Osteocyte (in vitro differentiated cells): ENCODE measurements at regions not wholly inside any gene's neighbourhood (a gene's known extent, or its start where the extent isn't known, plus 50 kb on each side); places are given as distances from the start of the nearest gene placed in this dataset.

ENCODE experiments used
- DNase-seq: peaks from one replicate; pipeline ENCODE4 v3.0.0; 2021; ENCODE audit warnings: mixed read lengths; ENCODE audit not compliant: unreplicated experiment; ENCODE audit errors: extremely low spot score
- H3K27ac Mint-ChIP-seq: one replicate; pipeline ENCODE4 v1.8.0; 2021; ENCODE audit warnings: mild to moderate bottlenecking, mixed read lengths; ENCODE audit not compliant: unreplicated experiment
- H3K27me3 Mint-ChIP-seq: one replicate; pipeline ENCODE4 v1.8.0; 2021; ENCODE audit warnings: mixed read lengths; ENCODE audit not compliant: unreplicated experiment
- H3K36me3 Mint-ChIP-seq: one replicate; pipeline ENCODE4 v1.8.0; 2021; ENCODE audit warnings: mixed read lengths; ENCODE audit not compliant: unreplicated experiment
- H3K4me1 Mint-ChIP-seq: one replicate; pipeline ENCODE4 v1.8.0; 2021; ENCODE audit warnings: mixed read lengths; ENCODE audit not compliant: unreplicated experiment
- H3K4me3 Mint-ChIP-seq: one replicate; pipeline ENCODE4 v1.8.0; 2021; ENCODE audit warnings: mild to moderate bottlenecking, moderate library complexity, mixed read lengths; ENCODE audit not compliant: unreplicated experiment
- H3K9me3 Mint-ChIP-seq: one replicate; pipeline ENCODE4 v1.8.0; 2021; ENCODE audit warnings: mixed read lengths; ENCODE audit not compliant: unreplicated experiment
- TF ChIP-seq, protein P1 (sequence below): fragments of 200-600 bp; sonication (generic); IDR thresholded peaks from 2 replicates; pipeline ENCODE4 v1.5.0; 2021; ENCODE audit warnings: antibody characterized with exemption, mild to moderate bottlenecking, moderate library complexity

DNA sequence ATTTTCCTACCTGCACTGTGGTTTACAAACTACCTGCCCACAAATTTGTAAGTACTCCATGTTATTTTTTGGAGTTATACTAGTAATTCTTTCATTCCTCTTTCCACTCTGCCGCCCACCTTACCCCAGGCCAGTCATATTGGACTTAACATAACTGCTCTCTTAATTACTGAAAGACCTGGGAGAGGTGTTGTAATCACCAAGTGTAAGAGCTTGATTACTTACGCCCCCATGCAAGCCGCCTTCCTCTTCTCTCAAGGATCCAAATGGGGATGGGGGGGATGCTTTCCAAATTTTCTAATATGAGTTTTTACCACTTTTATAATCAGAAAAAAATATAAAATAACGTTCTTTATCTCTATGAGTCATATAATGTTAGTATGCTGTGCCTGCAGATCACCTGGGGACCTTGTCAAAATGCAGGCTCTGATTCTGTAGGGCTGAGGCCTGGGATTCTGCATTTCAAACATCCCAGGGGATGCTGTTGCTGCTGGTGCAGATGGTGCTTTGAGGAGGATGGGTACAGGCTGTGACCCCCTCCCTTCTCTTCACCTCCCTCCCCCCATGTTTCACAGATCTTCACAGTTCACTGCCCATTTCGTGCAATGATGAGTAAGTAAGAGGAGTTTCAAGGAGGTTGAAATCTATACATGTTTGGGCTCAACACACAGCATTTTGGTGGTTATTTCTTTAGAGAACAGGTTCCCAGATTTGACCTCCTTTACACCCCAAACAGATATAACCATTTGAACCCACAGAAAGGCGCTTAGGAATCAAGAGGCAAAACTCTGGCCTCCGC lies 87.3 kb downstream of the SEC61B start:
- H3K36me3 Mint-ChIP-seq: no peaks in the 10 kb centered on the region
- TF ChIP-seq, protein P1, sequence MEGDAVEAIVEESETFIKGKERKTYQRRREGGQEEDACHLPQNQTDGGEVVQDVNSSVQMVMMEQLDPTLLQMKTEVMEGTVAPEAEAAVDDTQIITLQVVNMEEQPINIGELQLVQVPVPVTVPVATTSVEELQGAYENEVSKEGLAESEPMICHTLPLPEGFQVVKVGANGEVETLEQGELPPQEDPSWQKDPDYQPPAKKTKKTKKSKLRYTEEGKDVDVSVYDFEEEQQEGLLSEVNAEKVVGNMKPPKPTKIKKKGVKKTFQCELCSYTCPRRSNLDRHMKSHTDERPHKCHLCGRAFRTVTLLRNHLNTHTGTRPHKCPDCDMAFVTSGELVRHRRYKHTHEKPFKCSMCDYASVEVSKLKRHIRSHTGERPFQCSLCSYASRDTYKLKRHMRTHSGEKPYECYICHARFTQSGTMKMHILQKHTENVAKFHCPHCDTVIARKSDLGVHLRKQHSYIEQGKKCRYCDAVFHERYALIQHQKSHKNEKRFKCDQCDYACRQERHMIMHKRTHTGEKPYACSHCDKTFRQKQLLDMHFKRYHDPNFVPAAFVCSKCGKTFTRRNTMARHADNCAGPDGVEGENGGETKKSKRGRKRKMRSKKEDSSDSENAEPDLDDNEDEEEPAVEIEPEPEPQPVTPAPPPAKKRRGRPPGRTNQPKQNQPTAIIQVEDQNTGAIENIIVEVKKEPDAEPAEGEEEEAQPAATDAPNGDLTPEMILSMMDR: no peak
- peaks cover under 1% of the 10 kb centered on the region for H3K27me3 Mint-ChIP-seq
- no peak overlapping the region for H3K4me3 Mint-ChIP-seq
- H3K4me1 Mint-ChIP-seq: no peaks in the 10 kb centered on the region
- no peak overlapping the region for H3K27ac Mint-ChIP-seq
- H3K9me3 Mint-ChIP-seq: no peaks in the 10 kb centered on the region
- DNase-seq: no peak

DNA sequence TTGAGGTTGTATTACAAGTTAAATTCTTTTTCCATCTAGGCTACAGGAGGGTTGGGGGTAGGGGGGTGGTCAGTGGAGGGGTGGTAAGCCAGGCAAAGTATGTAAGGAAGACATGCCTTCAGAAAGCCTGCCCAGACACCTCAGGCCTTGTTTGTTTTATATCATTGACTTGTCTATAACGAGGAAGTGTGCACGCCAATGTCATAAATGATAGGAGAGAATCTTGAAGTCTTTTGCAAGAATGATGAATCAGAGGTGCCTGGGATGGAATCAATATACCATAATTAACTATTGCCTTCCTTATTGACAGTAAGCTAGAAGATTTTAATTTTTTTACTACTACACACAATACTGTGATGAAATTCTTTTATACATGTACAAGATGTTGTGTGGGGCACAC lies 90.7 kb downstream of the SEC61B start:
- H3K9me3 Mint-ChIP-seq: no peaks in the 10 kb centered on the region
- H3K27ac Mint-ChIP-seq: no peak overlapping the region
- no peak for DNase-seq
- no peaks in the 10 kb centered on the region for H3K36me3 Mint-ChIP-seq
- peaks cover 17% of the 10 kb centered on the region for H3K27me3 Mint-ChIP-seq
- no peak overlapping the region for H3K4me3 Mint-ChIP-seq
- TF ChIP-seq, protein P1: no peak
- H3K4me1 Mint-ChIP-seq: no peaks in the 10 kb centered on the region

DNA sequence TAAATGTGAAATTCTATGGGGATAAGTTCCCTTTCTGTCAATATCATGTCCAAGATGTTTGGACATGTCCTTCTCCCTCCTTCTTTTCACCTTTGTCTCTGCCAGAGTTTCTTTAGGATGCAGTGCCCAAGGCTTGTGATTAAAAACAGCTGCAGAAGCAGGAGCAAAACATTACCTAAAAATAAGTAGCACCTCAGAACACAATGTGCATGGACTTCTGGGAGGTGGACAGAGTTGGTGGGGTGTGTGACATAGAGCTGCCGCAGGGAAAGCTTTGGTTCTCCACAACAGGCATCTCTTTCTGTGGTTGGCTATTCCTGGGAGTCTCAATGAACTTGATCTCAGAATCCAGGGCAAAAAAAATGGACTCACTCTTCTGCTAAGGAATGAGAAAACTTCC lies 97.0 kb downstream of the SEC61B start:
- H3K27ac Mint-ChIP-seq: no peak overlapping the region
- H3K27me3 Mint-ChIP-seq: peaks cover 31% of the 10 kb centered on the region
- no peaks in the 10 kb centered on the region for H3K9me3 Mint-ChIP-seq
- H3K36me3 Mint-ChIP-seq: no peaks in the 10 kb centered on the region
- H3K4me3 Mint-ChIP-seq: no peak overlapping the region
- TF ChIP-seq, protein P1: no peak
- DNase-seq: no peak
- H3K4me1 Mint-ChIP-seq: peaks cover 8% of the 10 kb centered on the region

DNA sequence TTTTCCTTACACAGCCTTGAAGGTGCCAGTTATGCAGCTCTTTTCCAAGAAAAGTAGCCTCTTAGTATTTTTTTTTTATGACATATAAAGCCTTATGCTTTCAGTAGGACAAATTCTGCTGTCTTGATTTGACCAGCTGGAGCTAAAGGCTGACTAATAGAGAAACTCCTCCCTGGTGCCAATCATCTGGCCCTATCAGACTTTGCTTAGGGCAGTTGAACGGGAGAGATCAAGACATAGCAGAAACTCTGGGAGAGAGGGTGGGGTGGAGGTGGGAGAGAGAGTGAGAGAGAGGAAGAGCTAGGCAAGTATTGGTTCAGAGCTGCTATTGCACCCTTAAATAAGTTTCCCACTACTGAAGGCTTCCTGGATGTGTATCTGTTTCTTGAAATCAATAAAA lies 100.2 kb downstream of the SEC61B start:
- H3K4me3 Mint-ChIP-seq: no peak overlapping the region
- H3K4me1 Mint-ChIP-seq: peaks cover 23% of the 10 kb centered on the region
- H3K27me3 Mint-ChIP-seq: peaks cover 19% of the 10 kb centered on the region
- TF ChIP-seq, protein P1: no peak
- DNase-seq: no peak
- no peaks in the 10 kb centered on the region for H3K36me3 Mint-ChIP-seq
- no peak overlapping the region for H3K27ac Mint-ChIP-seq
- no peaks in the 10 kb centered on the region for H3K9me3 Mint-ChIP-seq

DNA sequence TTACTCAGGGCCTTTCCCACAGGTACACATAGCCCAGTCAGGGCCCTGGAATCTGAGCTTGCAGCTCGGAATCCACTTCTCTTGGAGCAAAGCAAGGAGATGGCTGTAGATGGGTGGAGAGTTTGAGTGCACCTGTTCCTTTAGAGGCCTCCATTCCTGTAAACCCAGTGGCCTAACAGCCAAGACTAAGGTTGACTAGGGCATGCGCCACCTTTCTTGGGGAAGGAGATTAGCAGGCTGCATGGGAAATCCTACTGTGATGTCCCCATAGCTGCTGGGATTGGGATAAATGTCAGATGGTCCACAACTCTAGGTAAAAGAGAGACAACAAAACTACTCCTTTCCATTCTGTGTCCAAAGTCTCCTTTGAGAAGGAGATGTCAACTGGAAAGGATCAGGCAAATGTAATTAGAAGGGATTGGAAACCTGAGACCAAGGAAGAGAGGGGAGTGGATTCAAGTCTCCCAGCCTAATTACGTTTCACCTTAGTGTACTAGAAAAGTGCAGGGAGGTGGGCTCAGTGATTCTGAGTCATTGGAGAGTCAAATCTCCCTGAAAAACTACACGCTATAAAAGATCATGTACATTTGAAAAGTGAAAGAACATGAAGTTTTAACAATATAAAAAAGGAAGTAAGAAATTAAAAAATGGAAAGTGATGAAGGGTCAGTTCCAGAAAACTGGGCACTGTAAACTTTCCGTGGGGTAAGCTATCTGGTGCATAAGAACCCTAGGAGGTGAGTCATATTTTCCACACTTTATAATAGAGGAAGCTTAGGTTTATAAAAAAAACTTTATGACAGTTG lies 104.2 kb downstream of the SEC61B start:
- peak overlapping the region; percentile 68 for H3K27ac Mint-ChIP-seq
- H3K36me3 Mint-ChIP-seq: no peaks in the 10 kb centered on the region

More for the DNA sequence above, 104.2 kb downstream of the SEC61B start:
- TF ChIP-seq, protein P1: no peak
- H3K4me3 Mint-ChIP-seq: no peak overlapping the region
- peaks cover 3% of the 10 kb centered on the region for H3K27me3 Mint-ChIP-seq
- no peak for DNase-seq
- no peaks in the 10 kb centered on the region for H3K9me3 Mint-ChIP-seq
- peaks cover 30% of the 10 kb centered on the region for H3K4me1 Mint-ChIP-seq
